ENCODE measurements at regions not wholly inside any gene's neighbourhood (a gene's known extent, or its start where the extent isn't known, plus 50 kb on each side); places are given as distances from the start of the nearest gene placed in this dataset.

- H4K12ac ChIP-seq (ENCODE audit: low read depth, low read length) = no peak overlapping the region
- no peak overlapping the region for H2BK12ac ChIP-seq (ENCODE audit: low read length)
- H3K18ac ChIP-seq (ENCODE audit: low read length) = no peak overlapping the region
- H2BK120ac ChIP-seq (ENCODE audit: insufficient read depth, low read length, poor library complexity) = no peak overlapping the region
- no peak overlapping the region for H2AFZ ChIP-seq (ENCODE audit: insufficient read depth, low read length, poor library complexity)
- H2BK5ac ChIP-seq (ENCODE audit: low read depth, low read length, poor library complexity) = no peak overlapping the region
- H4K91ac ChIP-seq (ENCODE audit: low read depth, low read length) = no peak overlapping the region
- H3K27ac ChIP-seq (ENCODE audit: low read depth, low read length) = no peak overlapping the region
- H3K36me3 ChIP-seq (ENCODE audit: control insufficient read depth in 1 of 2, insufficient read depth in 2 of 2, low read length in 2 of 2) = no peaks in the 10 kb centered on the region
- H4K8ac ChIP-seq (ENCODE audit: low read depth, low read length) = no peak overlapping the region
- no peak overlapping the region for H3K23ac ChIP-seq (ENCODE audit: low read length)
- H3K27me3 ChIP-seq (ENCODE audit: insufficient read depth, low read length) = no peaks in the 10 kb centered on the region
- H3K9me3 ChIP-seq (ENCODE audit: insufficient read depth, low read depth, low read length) = no peaks in the 10 kb centered on the region
- no CpG with 5 or more reads among the region's 1 CpG for WGBS (ENCODE audit: extremely low coverage, insufficient coverage, insufficient read length)
- no peaks in the 10 kb centered on the region for H3K4me1 ChIP-seq (ENCODE audit: control insufficient read depth in 1 of 2, insufficient read depth in 2 of 2, low read length in 2 of 2)
- H3K14ac ChIP-seq (ENCODE audit: low read length) = no peak overlapping the region
- H3K4me2 ChIP-seq (ENCODE audit: low read length) = no peak overlapping the region
- H3K4me3 ChIP-seq (ENCODE audit: low read depth, low read length) = no peak overlapping the region
- no peak overlapping the region for H3K4ac ChIP-seq (ENCODE audit: low read depth, low read length)
- DNase-seq = no peak
- no peaks in the 10 kb centered on the region for H3K79me1 ChIP-seq (ENCODE audit: low read length)
- no peak overlapping the region for H3K9ac ChIP-seq (ENCODE audit: low read length)
- H3K79me2 ChIP-seq (ENCODE audit: control insufficient read depth, insufficient read depth, low read length, poor library complexity) = no peaks in the 10 kb centered on the region
- no peak overlapping the region for H2AK5ac ChIP-seq (ENCODE audit: low read length)
Measured at GRCh38 chr21:17389311-17389710, 123.5 kb upstream of the CXADR start.

- DNase-seq = no peak
- no peaks in the 10 kb centered on the region for H3K79me1 ChIP-seq (ENCODE audit: low read length)
- H2AFZ ChIP-seq (ENCODE audit: insufficient read depth, low read length, poor library complexity) = no peak overlapping the region
- no peak overlapping the region for H3K23ac ChIP-seq (ENCODE audit: low read length)
- no peak overlapping the region for H3K4me3 ChIP-seq (ENCODE audit: low read depth, low read length)
- no peaks in the 10 kb centered on the region for H3K36me3 ChIP-seq (ENCODE audit: control insufficient read depth in 1 of 2, insufficient read depth in 2 of 2, low read length in 2 of 2)
- WGBS (ENCODE audit: extremely low coverage, insufficient coverage, insufficient read length) = no CpG with 5 or more reads among the region's 2 CpGs
- H4K8ac ChIP-seq (ENCODE audit: low read depth, low read length) = no peak overlapping the region
- H3K18ac ChIP-seq (ENCODE audit: low read length) = no peak overlapping the region
- no peak overlapping the region for H3K4me2 ChIP-seq (ENCODE audit: low read length)
- no peaks in the 10 kb centered on the region for H3K9me3 ChIP-seq (ENCODE audit: insufficient read depth, low read depth, low read length)
- no peak overlapping the region for H2BK120ac ChIP-seq (ENCODE audit: insufficient read depth, low read length, poor library complexity)
- no peaks in the 10 kb centered on the region for H3K27me3 ChIP-seq (ENCODE audit: insufficient read depth, low read length)
- H3K14ac ChIP-seq (ENCODE audit: low read length) = no peak overlapping the region
- H2BK5ac ChIP-seq (ENCODE audit: low read depth, low read length, poor library complexity) = no peak overlapping the region
- no peak overlapping the region for H3K27ac ChIP-seq (ENCODE audit: low read depth, low read length)
- no peak overlapping the region for H2BK12ac ChIP-seq (ENCODE audit: low read length)
- no peaks in the 10 kb centered on the region for H3K4me1 ChIP-seq (ENCODE audit: control insufficient read depth in 1 of 2, insufficient read depth in 2 of 2, low read length in 2 of 2)
- no peak overlapping the region for H3K4ac ChIP-seq (ENCODE audit: low read depth, low read length)
- H4K12ac ChIP-seq (ENCODE audit: low read depth, low read length) = no peak overlapping the region
- no peaks in the 10 kb centered on the region for H3K79me2 ChIP-seq (ENCODE audit: control insufficient read depth, insufficient read depth, low read length, poor library complexity)
- H4K91ac ChIP-seq (ENCODE audit: low read depth, low read length) = no peak overlapping the region
- no peak overlapping the region for H3K9ac ChIP-seq (ENCODE audit: low read length)
- H2AK5ac ChIP-seq (ENCODE audit: low read length) = no peak overlapping the region
Measured at GRCh38 chr21:17390569-17390968, 122.3 kb upstream of the CXADR start.

GRCh38 chr21:17391811-17392340 lies 121.0 kb upstream of the CXADR start:
- WGBS (ENCODE audit: extremely low coverage, insufficient coverage, insufficient read length) = no CpG with 5 or more reads among the region's 3 CpGs

GRCh38 chr21:17393413-17393812 lies 119.4 kb upstream of the CXADR start:
- H2BK5ac ChIP-seq (ENCODE audit: low read depth, low read length, poor library complexity) = no peak overlapping the region
- H3K4me1 ChIP-seq (ENCODE audit: control insufficient read depth in 1 of 2, insufficient read depth in 2 of 2, low read length in 2 of 2) = no peaks in the 10 kb centered on the region
- H3K23ac ChIP-seq (ENCODE audit: low read length) = no peak overlapping the region
- no peak overlapping the region for H3K4ac ChIP-seq (ENCODE audit: low read depth, low read length)
- H2AFZ ChIP-seq (ENCODE audit: insufficient read depth, low read length, poor library complexity) = no peak overlapping the region
- no peak overlapping the region for H3K18ac ChIP-seq (ENCODE audit: low read length)
- H4K91ac ChIP-seq (ENCODE audit: low read depth, low read length) = no peak overlapping the region
- no peaks in the 10 kb centered on the region for H3K79me1 ChIP-seq (ENCODE audit: low read length)
- no peak overlapping the region for H2BK120ac ChIP-seq (ENCODE audit: insufficient read depth, low read length, poor library complexity)
- no peak overlapping the region for H3K4me3 ChIP-seq (ENCODE audit: low read depth, low read length)
- H2BK12ac ChIP-seq (ENCODE audit: low read length) = no peak overlapping the region
- no peak for DNase-seq
- H3K27ac ChIP-seq (ENCODE audit: low read depth, low read length) = no peak overlapping the region
- H3K9ac ChIP-seq (ENCODE audit: low read length) = no peak overlapping the region
- no peaks in the 10 kb centered on the region for H3K79me2 ChIP-seq (ENCODE audit: control insufficient read depth, insufficient read depth, low read length, poor library complexity)
- no CpG with 5 or more reads among the region's 4 CpGs for WGBS (ENCODE audit: extremely low coverage, insufficient coverage, insufficient read length)
- no peak overlapping the region for H2AK5ac ChIP-seq (ENCODE audit: low read length)
- H4K8ac ChIP-seq (ENCODE audit: low read depth, low read length) = no peak overlapping the region
- no peak overlapping the region for H4K12ac ChIP-seq (ENCODE audit: low read depth, low read length)
- H3K9me3 ChIP-seq (ENCODE audit: insufficient read depth, low read depth, low read length) = no peaks in the 10 kb centered on the region
- H3K27me3 ChIP-seq (ENCODE audit: insufficient read depth, low read length) = no peaks in the 10 kb centered on the region
- H3K36me3 ChIP-seq (ENCODE audit: control insufficient read depth in 1 of 2, insufficient read depth in 2 of 2, low read length in 2 of 2) = no peaks in the 10 kb centered on the region
- H3K14ac ChIP-seq (ENCODE audit: low read length) = no peak overlapping the region
- H3K4me2 ChIP-seq (ENCODE audit: low read length) = no peak overlapping the region

More at GRCh38 chr21:17391811-17392340, 121.0 kb upstream of the CXADR start:
- no peak overlapping the region for H3K9ac ChIP-seq (ENCODE audit: low read length)
- no peak overlapping the region for H2BK12ac ChIP-seq (ENCODE audit: low read length)
- H3K14ac ChIP-seq (ENCODE audit: low read length) = no peak overlapping the region
- H2BK120ac ChIP-seq (ENCODE audit: insufficient read depth, low read length, poor library complexity) = no peak overlapping the region
- no peaks in the 10 kb centered on the region for H3K27me3 ChIP-seq (ENCODE audit: insufficient read depth, low read length)
- no peaks in the 10 kb centered on the region for H3K36me3 ChIP-seq (ENCODE audit: control insufficient read depth in 1 of 2, insufficient read depth in 2 of 2, low read length in 2 of 2)
- no peaks in the 10 kb centered on the region for H3K9me3 ChIP-seq (ENCODE audit: insufficient read depth, low read depth, low read length)
- no peak overlapping the region for H3K23ac ChIP-seq (ENCODE audit: low read length)
- H3K4me3 ChIP-seq (ENCODE audit: low read depth, low read length) = no peak overlapping the region
- H2AFZ ChIP-seq (ENCODE audit: insufficient read depth, low read length, poor library complexity) = no peak overlapping the region
- no peak for DNase-seq
- H3K4ac ChIP-seq (ENCODE audit: low read depth, low read length) = no peak overlapping the region
- H2BK5ac ChIP-seq (ENCODE audit: low read depth, low read length, poor library complexity) = no peak overlapping the region
- no peaks in the 10 kb centered on the region for H3K79me2 ChIP-seq (ENCODE audit: control insufficient read depth, insufficient read depth, low read length, poor library complexity)
- H2AK5ac ChIP-seq (ENCODE audit: low read length) = no peak overlapping the region
- H3K18ac ChIP-seq (ENCODE audit: low read length) = no peak overlapping the region
- H4K8ac ChIP-seq (ENCODE audit: low read depth, low read length) = no peak overlapping the region
- H4K91ac ChIP-seq (ENCODE audit: low read depth, low read length) = no peak overlapping the region
- no peak overlapping the region for H3K4me2 ChIP-seq (ENCODE audit: low read length)
- no peak overlapping the region for H4K12ac ChIP-seq (ENCODE audit: low read depth, low read length)
- no peaks in the 10 kb centered on the region for H3K4me1 ChIP-seq (ENCODE audit: control insufficient read depth in 1 of 2, insufficient read depth in 2 of 2, low read length in 2 of 2)
- H3K27ac ChIP-seq (ENCODE audit: low read depth, low read length) = no peak overlapping the region
- no peaks in the 10 kb centered on the region for H3K79me1 ChIP-seq (ENCODE audit: low read length)
